ENCODE measurements at regions not wholly inside any gene's neighbourhood (a gene's known extent, or its start where the extent isn't known, plus 50 kb on each side); places are given as distances from the start of the nearest gene placed in this dataset.
A peak's percentile ranks its signal among the peaks of the same experiment; 100 is the strongest.

DNA sequence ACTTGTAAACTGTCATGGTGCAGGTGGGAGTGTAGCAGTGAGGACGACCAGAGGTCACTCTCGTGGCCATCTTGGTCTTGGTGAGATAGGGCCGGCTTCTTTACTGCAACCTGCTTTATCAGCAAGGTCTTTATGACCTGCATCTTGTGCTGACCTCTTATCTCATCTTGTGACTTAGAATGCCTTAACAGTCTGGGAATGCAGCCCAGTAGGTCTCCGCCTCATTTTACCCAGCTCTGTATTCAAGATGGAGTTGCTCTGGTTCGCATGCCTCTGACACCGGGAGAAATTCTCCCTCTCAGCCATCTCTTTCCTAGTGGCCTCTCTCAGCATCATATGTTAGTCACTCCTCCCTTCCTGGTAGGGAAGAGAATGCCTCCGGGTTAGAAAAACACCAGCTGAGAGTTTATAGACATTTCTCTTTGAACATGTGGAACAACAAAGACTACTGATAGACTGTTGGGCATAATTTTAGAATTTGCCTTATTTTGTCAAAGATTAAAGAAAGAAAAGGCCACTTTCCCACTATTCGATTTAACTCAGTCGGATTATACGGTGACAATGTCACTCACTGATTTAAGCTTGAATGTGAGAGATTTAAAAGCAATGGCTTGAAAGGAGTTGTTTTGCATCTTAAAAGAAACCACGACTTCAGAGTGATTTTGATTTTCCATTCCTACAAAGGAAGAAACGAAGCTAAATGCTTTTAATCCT is 67.9 kb upstream of the SNX9 start:
- DNase-seq (ENCODE audit: low spot score in 2 of 2, unreplicated experiment in 2 of 2), result no peak
- Mint-ChIP-seq H3K9me3 (peaks cover 36% of the 10 kb centered on the region), H3K4me3 (no peak overlapping the region), H3K27me3 (ENCODE audit: low read depth) (no peaks in the 10 kb centered on the region), H3K4me1 (peaks cover 13% of the 10 kb centered on the region), H3K27ac (no peak overlapping the region), H3K36me3 (no peaks in the 10 kb centered on the region)
- TF ChIP-seq, protein P1, sequence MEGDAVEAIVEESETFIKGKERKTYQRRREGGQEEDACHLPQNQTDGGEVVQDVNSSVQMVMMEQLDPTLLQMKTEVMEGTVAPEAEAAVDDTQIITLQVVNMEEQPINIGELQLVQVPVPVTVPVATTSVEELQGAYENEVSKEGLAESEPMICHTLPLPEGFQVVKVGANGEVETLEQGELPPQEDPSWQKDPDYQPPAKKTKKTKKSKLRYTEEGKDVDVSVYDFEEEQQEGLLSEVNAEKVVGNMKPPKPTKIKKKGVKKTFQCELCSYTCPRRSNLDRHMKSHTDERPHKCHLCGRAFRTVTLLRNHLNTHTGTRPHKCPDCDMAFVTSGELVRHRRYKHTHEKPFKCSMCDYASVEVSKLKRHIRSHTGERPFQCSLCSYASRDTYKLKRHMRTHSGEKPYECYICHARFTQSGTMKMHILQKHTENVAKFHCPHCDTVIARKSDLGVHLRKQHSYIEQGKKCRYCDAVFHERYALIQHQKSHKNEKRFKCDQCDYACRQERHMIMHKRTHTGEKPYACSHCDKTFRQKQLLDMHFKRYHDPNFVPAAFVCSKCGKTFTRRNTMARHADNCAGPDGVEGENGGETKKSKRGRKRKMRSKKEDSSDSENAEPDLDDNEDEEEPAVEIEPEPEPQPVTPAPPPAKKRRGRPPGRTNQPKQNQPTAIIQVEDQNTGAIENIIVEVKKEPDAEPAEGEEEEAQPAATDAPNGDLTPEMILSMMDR (IDR thresholded peaks at IDR 0.05; ENCODE audit: unreplicated experiment), result no peak

DNA sequence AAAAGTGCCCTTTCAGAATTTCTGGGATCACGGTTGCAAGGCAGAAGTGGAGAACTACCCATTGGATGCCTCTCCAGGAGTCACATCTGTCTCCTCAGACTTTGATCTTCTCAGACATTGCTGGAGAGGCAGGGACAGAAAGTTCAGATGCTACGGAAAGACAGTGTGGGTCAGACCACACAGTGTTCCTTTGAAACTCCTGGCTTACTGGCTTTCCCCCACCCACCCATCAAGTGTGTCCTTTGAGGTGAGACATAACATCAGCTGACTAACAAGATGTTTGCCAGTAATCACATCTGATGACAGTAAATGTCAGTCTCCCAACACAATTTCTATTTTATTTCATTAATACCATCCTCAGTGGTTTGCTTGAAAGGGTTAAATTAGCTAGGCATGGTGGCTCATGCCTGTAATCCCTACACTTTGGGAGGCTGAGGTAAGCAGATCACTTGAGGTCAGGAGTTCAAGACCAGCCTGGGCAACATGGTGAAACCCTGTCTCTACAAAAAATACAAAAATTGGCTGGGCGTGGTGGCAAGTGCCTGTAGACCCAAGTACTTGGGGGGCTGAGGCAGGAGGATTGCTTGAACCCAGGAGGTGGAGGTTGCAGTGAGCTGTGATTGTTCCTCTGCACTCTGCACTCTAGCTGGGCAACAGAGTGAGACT is 67.2 kb upstream of the SNX9 start:
- Mint-ChIP-seq H3K27me3 (ENCODE audit: low read depth) (no peaks in the 10 kb centered on the region), H3K4me1 (peaks cover 19% of the 10 kb centered on the region), H3K4me3 (no peak overlapping the region), H3K9me3 (peaks cover 30% of the 10 kb centered on the region), H3K27ac (no peak overlapping the region), H3K36me3 (no peaks in the 10 kb centered on the region)
- no peak for DNase-seq (ENCODE audit: low spot score in 2 of 2, unreplicated experiment in 2 of 2)
- TF ChIP-seq, protein P1 (IDR thresholded peaks at IDR 0.05; ENCODE audit: unreplicated experiment), result no peak

- peak; percentile 71 to 89 for DNase-seq (ENCODE audit: low spot score in 2 of 2, unreplicated experiment in 2 of 2)
- Mint-ChIP-seq H3K27me3 (ENCODE audit: low read depth) (no peaks in the 10 kb centered on the region), H3K27ac (peak overlapping the region; percentile 43), H3K4me3 (no peak overlapping the region), H3K9me3 (peaks cover 23% of the 10 kb centered on the region), H3K4me1 (peaks cover 26% of the 10 kb centered on the region), H3K36me3 (no peaks in the 10 kb centered on the region)
- TF ChIP-seq, protein P1 (IDR thresholded peaks at IDR 0.05; ENCODE audit: unreplicated experiment), result peak; percentile 81
These were observed 66.2 kb upstream of the SNX9 start for GRCh38 chr6:157756708-157757429.

- TF ChIP-seq, protein P1 (IDR thresholded peaks at IDR 0.05; ENCODE audit: unreplicated experiment), result no peak
- Mint-ChIP-seq H3K27me3 (ENCODE audit: low read depth) (no peaks in the 10 kb centered on the region), H3K9me3 (peaks cover 16% of the 10 kb centered on the region), H3K36me3 (no peaks in the 10 kb centered on the region), H3K4me1 (peaks cover 30% of the 10 kb centered on the region), H3K4me3 (no peak overlapping the region), H3K27ac (no peak overlapping the region)
- DNase-seq (ENCODE audit: low spot score in 2 of 2, unreplicated experiment in 2 of 2), result no peak
These were observed 65.3 kb upstream of the SNX9 start for GRCh38 chr6:157757430-157758403.

DNA sequence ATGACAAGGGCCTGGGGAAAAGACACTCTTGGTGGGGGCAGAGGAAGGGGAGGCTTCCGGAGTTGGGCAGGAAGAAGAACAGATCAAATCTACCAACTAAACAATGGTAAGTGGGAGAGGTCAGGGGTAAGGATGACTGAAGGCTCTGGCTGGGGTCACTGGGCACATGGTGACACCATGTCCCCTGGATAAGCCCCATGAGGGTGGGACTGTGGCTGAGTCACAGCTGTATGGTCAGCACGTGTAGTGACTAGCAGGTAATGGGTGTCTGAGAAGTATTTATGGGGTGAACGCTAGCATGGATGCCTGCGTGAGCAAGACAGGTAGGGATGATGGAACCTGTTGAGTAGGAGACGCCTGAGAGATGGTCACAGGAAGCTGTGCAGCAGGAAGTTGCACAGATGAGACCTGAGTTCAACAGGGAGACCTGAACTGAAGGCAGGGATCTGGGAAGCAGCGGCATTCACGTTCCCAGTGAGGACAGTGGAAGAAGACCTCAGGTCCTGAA is 64.5 kb upstream of the SNX9 start:
- H3K27me3 Mint-ChIP-seq (ENCODE audit: low read depth), result no peaks in the 10 kb centered on the region
- H3K4me1 Mint-ChIP-seq, result peaks cover 37% of the 10 kb centered on the region
- H3K27ac Mint-ChIP-seq, result no peak overlapping the region
- no peak for DNase-seq (ENCODE audit: low spot score in 2 of 2, unreplicated experiment in 2 of 2)
- H3K9me3 Mint-ChIP-seq, result peaks cover 7% of the 10 kb centered on the region
- H3K4me3 Mint-ChIP-seq, result no peak overlapping the region
- H3K36me3 Mint-ChIP-seq, result no peaks in the 10 kb centered on the region
- TF ChIP-seq, protein P1 (IDR thresholded peaks at IDR 0.05; ENCODE audit: unreplicated experiment), result no peak

Measured in mesothelial cell of epicardium (in vitro differentiated cells).